SK-N-MC (cell line): ENCODE measurements at regions not wholly inside any gene's neighbourhood (a gene's known extent, or its start where the extent isn't known, plus 50 kb on each side); places are given as distances from the start of the nearest gene placed in this dataset.

Experiments used
- EZH2 ChIP-seq: fragments of 200-600 bp; sonication (generic); IDR thresholded peaks from one replicate; pipeline ENCODE4 v1.6.1; 2017; ENCODE audit warnings: antibody characterized with exemption
- POLR2AphosphoS5 ChIP-seq: IDR thresholded peaks from 2 replicates; pipeline ENCODE4 v1.6.1; 2012; ENCODE audit warnings: mild to moderate bottlenecking, low read depth, low read length, borderline replicate concordance

DNA sequence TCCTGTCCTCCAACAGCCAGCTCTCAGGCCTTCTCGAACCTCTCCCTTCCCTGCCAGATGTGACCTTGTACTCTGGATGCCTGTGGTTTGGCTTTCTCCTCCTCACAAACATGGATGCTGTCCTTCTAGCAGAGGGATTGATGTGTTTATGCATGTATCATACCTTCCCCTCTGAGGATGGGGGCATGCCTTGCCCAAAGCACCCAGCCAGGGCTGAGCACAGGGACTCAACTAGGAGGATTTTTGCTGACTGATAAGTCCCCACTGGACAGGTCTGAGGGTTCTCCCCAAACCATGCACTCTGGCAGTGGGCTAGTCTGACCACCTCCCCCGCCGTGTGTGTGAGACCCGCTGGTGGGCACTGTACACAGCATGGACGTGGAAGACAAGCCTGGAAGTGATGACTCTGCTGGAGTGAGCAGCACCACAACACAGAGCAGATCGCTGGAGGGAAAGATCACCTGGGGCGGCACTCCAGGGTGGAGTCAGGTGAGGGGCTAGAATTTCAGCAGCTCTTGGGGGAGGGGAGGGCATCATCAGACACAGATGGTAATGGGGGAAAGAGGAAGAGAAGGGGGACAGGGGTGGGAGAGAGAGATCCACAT, 360.3 kb upstream of the ZNF507 start:
- no peak for TF ChIP-seq POLR2AphosphoS5
- no peak for TF ChIP-seq EZH2
